HG03469 (cell line): ENCODE measurements at regions not wholly inside any gene's neighbourhood (a gene's known extent, or its start where the extent isn't known, plus 50 kb on each side); places are given as distances from the start of the nearest gene placed in this dataset.
"Not testable (repeated sequence)": the region's sequence is repeated elsewhere in the genome, so short reads cannot be mapped to it uniquely, and the experiment has no call there.

Experiments
- ATAC-seq: cut with Tn5 transposase; IDR thresholded peaks from one replicate; pipeline ENCODE4 v1.9.1; 2021; ENCODE audit warnings: mild to moderate bottlenecking, moderate library complexity, moderate number of reproducible peaks; ENCODE audit not compliant: unreplicated experiment

- no peak for ATAC-seq
Observed at GRCh38 chr2:193219413-193219812, 1024.7 kb upstream of the TMEFF2 start.

GRCh38 chr2:193201583-193201982 is 1006.9 kb upstream of the TMEFF2 start:
- no peak for ATAC-seq

DNA sequence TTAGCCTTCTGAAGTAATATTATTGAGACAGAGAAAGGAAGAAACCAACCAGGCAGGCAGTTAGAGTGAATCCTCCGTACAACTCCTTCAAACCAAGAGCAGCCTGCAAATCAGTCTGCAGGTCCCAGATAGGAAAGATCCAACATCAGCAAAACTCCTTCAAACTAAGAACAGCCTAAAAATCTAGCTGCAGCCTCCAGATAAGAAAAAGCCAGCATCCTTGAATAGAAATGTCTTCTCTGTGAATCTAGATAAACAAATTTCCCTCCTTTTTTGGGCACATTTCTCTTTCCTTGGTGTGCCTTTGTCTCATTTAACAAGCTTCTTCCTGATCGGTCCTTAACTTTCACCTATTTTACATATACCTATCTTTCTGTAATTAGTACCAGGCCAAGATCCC is 1004.6 kb upstream of the TMEFF2 start:
- ATAC-seq: no peak

DNA sequence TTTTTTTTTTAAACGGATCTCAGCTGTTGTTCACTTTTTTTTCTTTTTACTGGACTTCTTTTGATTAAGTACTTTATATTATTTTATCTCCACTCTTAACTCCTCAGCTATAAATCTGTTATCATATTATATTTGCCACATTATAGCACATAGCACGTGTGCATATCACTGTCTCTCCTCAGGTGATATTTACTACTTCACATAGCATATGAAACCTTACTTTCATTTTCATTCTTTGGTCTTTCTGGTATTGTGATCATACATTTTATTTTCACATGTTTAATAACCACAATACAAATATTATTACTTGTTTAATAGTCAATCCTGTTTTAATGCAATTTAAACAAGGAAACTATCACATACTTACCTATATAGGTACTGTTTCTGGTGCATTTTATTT is 993.1 kb upstream of the TMEFF2 start:
- ATAC-seq: no peak

- ATAC-seq: not testable (repeated sequence)
Observed at GRCh38 chr2:193170981-193171380, 976.2 kb upstream of the TMEFF2 start.

DNA sequence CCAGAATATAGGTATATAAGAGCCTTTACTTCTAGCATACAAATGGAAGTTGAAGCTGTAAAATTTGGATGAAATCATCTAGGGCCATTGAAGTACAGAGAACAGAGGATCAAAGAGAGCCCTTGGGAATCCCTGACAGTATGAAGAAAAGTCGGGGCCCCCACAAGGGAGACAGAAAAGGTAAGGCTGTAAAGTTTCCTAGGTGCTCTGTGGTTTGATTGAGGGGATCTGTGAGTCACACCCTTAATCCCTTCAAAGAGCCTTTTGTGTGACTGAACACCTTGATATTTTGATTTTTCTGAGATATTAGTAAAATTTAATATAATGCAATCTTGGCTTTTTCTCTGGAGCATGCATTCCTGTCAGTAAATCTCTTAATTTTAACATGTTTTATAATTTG is 961.7 kb upstream of the TMEFF2 start:
- no peak for ATAC-seq

DNA sequence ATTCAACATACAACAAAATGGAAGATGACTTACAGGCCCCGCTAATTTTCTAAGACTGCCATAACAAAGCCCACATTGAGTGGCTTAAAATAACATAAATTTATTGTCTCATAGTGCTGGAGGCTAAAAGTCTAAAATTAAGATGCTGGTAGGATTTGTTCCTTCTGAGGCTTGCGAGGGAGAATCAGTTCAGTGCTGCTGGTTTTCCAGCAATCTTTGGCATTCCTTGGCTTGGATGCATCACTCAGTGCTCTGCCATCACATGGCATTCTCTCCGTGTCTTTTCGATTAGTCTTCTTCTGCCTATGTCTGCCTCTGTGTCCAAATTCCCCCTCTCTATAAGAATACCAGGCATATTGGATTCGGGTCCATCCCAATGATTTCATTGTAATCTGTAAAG is 959.3 kb upstream of the TMEFF2 start:
- no peak for ATAC-seq

DNA sequence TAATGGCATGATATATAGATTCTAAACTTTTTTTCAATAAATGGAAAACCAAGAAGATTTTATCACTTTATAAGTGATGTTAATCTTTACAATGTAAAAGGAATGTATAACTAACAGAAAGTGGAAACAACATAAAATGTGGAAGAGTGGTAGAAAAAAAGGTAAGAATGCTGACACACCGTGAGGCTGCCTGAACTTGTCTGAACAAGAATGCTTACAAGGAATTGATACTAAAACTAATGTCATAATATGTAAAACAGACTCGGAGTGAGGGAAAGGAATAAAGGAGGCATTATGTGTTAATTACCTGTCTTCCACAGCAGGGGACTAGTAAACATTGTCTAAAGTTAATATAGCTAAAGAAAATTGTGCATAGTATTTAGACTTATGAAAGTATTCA is 958.8 kb upstream of the TMEFF2 start:
- no peak for ATAC-seq

DNA sequence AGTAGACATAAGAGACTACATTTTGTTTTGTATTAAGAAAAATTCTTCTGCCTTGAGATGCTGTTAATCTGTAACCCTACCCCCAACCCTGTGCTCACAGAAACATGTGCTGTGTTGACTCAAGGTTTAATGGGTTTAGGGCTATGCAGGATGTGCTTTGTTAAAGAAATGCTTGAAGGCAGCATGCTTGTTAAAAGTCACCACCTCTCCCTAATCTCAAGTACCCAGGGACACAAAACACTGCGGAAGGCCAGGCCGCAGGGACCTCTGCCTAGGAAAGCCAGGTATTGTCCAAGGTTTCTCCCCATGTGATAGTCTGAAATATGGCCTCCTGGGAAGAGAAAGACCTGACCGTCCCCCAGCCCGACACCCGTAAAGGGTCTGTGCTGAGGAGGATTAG is 947.7 kb upstream of the TMEFF2 start:
- not testable (repeated sequence) for ATAC-seq

GRCh38 chr2:193141998-193142397 is 947.3 kb upstream of the TMEFF2 start:
- ATAC-seq: no peak

DNA sequence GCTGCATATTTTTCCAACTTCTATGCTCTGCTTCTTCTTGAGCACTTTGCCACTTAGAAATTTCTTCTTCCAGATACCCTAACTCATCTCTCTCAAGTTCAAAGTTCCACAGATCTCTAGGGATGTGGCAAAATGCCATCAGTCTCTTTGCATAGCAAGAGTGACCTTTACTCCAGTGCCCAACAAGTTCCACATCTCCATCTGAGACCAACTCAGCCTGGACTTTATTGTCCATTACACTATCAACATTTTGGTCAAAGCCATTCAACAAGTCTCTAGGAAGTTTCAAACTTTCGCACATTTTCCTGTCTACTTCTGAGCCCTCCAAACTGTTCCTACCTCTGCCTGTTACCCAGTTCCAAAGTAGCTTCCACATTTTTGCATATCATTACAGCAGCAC is 946.2 kb upstream of the TMEFF2 start:
- ATAC-seq: not testable (repeated sequence)

- ATAC-seq: no peak
Observed at GRCh38 chr2:193124815-193125214, 930.1 kb upstream of the TMEFF2 start.

- no peak for ATAC-seq
Observed at GRCh38 chr2:193114827-193115226, 920.1 kb upstream of the TMEFF2 start.

- no peak for ATAC-seq
Observed at GRCh38 chr2:193112986-193113385, 918.3 kb upstream of the TMEFF2 start.

DNA sequence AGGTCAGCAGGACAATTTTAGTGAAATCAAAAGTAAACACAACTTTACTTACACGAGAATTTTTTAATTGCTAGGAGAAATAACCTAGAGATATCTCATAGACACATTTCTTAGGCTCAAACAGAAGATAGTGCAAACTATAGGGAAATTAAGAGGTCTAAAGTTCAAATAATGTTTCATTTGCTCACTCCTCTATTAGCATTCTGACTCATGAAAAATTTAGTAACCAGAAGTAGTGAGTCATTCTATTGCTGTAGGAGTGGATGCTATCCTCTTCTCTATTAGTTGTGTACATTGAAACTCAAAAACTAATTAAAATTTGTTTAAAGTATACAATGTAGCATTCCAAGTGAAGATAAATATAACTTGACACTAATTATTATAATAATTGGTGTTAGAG is 908.3 kb upstream of the TMEFF2 start:
- no peak for ATAC-seq

GRCh38 chr2:193101591-193101990 is 906.9 kb upstream of the TMEFF2 start:
- ATAC-seq: no peak

GRCh38 chr2:193088026-193088425 is 893.3 kb upstream of the TMEFF2 start:
- ATAC-seq: no peak

DNA sequence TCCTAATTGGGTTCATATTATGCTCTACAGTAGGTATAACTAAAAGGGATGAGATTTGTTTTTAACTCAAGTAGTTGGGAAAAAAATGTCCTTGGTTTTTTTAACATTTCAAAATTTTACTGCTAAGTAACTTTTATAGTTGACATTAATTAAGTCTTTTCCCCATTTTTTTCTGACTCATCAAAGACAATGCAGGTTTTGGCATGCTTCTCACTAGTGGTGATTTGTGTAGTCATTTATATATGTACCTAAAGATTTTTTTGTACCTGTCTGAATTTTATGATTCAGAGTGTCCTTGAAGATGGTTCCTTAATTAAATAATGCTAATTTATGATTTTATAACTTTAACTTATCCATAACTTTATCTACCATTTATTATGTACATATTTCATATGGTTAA is 882.3 kb upstream of the TMEFF2 start:
- ATAC-seq: no peak

DNA sequence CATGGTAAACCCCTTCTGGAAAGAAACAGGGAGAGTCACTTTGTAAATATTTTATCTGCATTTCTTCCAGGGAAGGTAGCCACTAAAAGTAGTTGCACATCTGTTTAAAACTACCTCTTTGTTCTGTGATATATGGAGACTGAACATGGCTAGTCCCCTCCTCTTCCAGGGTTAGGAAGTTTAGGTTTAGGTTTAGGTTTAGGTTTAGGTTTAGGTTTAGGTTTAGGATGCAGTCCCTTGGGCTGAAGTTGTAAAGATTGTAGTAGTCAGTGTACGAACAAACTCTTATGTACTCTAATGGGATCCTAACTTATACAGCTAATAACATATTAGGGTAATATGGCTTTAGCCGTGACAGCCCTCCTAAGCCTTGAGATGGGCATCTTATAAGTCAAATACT is 880.2 kb upstream of the TMEFF2 start:
- no peak for ATAC-seq

DNA sequence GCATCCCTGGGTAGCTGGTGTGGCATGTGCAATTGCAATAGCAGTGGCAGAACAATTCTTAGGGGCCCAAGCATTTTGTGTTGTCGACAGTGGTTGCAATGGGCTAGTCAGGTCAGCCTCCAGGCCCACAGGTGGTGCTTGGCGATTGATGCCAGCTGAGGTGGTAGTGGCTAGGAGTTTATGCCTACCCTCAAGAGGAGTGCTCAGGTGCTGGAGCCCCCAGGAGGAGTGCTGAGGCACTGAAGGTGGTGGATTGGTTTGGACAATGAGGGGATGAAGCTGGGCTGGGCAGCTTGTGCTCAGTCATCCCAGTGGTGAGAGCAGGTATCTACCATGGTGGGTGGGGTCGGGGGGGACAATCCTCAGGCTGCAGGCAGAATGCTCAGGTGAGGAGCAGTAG is 877.9 kb upstream of the TMEFF2 start:
- ATAC-seq: no peak

GRCh38 chr2:193025556-193025955 is 830.8 kb upstream of the TMEFF2 start:
- ATAC-seq: not testable (repeated sequence)

- ATAC-seq: no peak
Observed at GRCh38 chr2:193024791-193025190, 830.1 kb upstream of the TMEFF2 start.

DNA sequence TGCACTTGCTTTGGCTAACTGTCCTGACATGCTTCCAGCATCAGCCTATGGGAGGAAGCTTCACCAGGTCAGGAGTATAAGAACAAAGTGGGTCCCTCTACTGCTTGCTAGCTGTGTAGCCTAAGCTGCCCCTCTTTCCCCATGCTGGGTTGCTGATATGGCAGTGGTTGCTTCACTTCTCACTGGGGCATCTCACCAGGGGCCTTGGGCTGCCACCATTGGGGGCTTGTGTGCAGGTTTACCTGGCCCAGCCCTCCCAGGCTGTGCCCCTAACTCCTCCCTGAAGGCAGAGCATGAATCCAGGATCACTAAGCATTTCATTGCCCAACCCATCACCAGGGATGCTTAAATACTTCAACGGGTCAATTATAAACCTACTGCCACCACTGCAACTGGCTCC is 817.1 kb upstream of the TMEFF2 start:
- no peak for ATAC-seq

DNA sequence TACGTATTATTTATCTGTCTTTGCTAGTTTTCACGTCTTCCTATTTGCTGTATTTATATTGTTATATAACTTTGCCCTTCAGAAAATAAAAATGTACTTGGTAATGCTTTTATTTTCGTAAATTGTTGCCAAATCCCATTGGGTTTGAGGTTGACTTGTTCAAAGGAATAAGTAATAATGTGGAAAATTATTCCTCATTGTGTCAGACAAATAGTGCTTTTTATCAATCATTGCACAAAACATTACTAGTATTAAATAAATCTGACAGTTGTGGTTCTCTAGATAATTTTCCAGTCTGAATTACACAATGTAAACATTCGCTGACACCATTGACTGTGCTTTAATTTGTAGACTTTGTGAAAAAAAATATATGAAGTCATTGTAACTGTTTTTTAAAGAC is 798.3 kb upstream of the TMEFF2 start:
- no peak for ATAC-seq
